Ascending aorta (tissue), 2 donors: ENCODE measurements at regions not wholly inside any gene's neighbourhood (a gene's known extent, or its start where the extent isn't known, plus 50 kb on each side); places are given as distances from the start of the nearest gene placed in this dataset.

Experiments
- DNase-seq, 2 donors: peaks; one replicate each; pipeline ENCODE4 v3.0.0-alpha.2; 2019; ENCODE audit warnings: low spot score in 2 of 2
- H3K27ac ChIP-seq, 2 donors: fragments of 200-600 bp; sonication (generic); one replicate each; pipeline ENCODE4 v1.5.1; 2016 to 2017; ENCODE audit warnings: mild to moderate bottlenecking in 1 of 2
- H3K27me3 ChIP-seq: fragments of 200-600 bp; sonication (generic); one replicate; pipeline ENCODE4 v1.5.1; 2017
- H3K36me3 ChIP-seq, 2 donors: fragments of 200-600 bp; sonication (generic); one replicate each; pipeline ENCODE4 v1.5.1; 2016
- H3K4me1 ChIP-seq, 2 donors: fragments of 200-600 bp; sonication (generic); one replicate each; pipeline ENCODE4 v1.5.1; 2016 to 2017; ENCODE audit warnings: mild to moderate bottlenecking in 1 of 2
- H3K4me3 ChIP-seq, 2 donors: fragments of 200-600 bp; sonication (generic); one replicate each; pipeline ENCODE4 v1.5.1; 2016 to 2017; ENCODE audit warnings: mild to moderate bottlenecking in 1 of 2
- H3K9me3 ChIP-seq, 2 donors: fragments of 200-600 bp; sonication (generic); one replicate each; pipeline ENCODE4 v1.5.1; 2016
- CTCF ChIP-seq, 3 experiments: fragments of 200-600 bp in 2 of 3; fragments of 450-650 bp in 1 of 3; sonication (generic) in 2 of 3; IDR thresholded peaks; one replicate each; pipeline ENCODE4 v1.5.1; 2016 to 2019; ENCODE audit warnings: antibody characterized with exemption in 3 of 3, mild to moderate bottlenecking in 1 of 3, moderate library complexity in 1 of 3
- intact Hi-C: fragments of 100-400 bp; cut with DNase I; formaldehyde crosslinking; loops from one replicate; pipeline ENCODE4 v1.15.1; 2023

- intact Hi-C loops, result no loop called here
- TF ChIP-seq CTCF (IDR thresholded peaks at IDR 0.05), result no peak
- no peaks in the 10 kb centered on the region for H3K27me3 ChIP-seq
- H3K4me1 ChIP-seq, result no peaks in the 10 kb centered on the region
- no peak overlapping the region for H3K4me3 ChIP-seq
- DNase-seq, result no peak
- no peak overlapping the region for H3K27ac ChIP-seq
- H3K36me3 ChIP-seq, result no peaks in the 10 kb centered on the region
- H3K9me3 ChIP-seq, result peaks cover 0 to 5% of the 10 kb centered on the region in 2 donors
Observed at GRCh38 chr1:83015163-83015562, 983.8 kb downstream of the TTLL7 start.

- Histone ChIP-seq H3K9me3 (no peaks in the 10 kb centered on the region), H3K4me3 (no peak overlapping the region), H3K27me3 (no peaks in the 10 kb centered on the region), H3K4me1 (no peaks in the 10 kb centered on the region), H3K36me3 (no peaks in the 10 kb centered on the region), H3K27ac (no peak overlapping the region)
- no peak for DNase-seq
- intact Hi-C loops, result no loop called here
- TF ChIP-seq CTCF (IDR thresholded peaks at IDR 0.05), result no peak
Observed at GRCh38 chr1:83012950-83013349, 986.0 kb downstream of the TTLL7 start.

GRCh38 chr1:83011265-83011664 lies 987.7 kb downstream of the TTLL7 start:
- Histone ChIP-seq H3K4me1 (no peaks in the 10 kb centered on the region), H3K27ac (no peak overlapping the region), H3K4me3 (no peak overlapping the region), H3K27me3 (no peaks in the 10 kb centered on the region), H3K9me3 (no peaks in the 10 kb centered on the region), H3K36me3 (no peaks in the 10 kb centered on the region)
- no peak for TF ChIP-seq CTCF (IDR thresholded peaks at IDR 0.05)
- intact Hi-C loops, result no loop called here
- no peak for DNase-seq

GRCh38 chr1:83006271-83006670 lies 992.7 kb downstream of the TTLL7 start:
- no peak for TF ChIP-seq CTCF (IDR thresholded peaks at IDR 0.05)
- H3K27me3 ChIP-seq, result no peaks in the 10 kb centered on the region
- no peak for DNase-seq
- H3K27ac ChIP-seq, result no peak overlapping the region
- no peak overlapping the region for H3K4me3 ChIP-seq
- H3K4me1 ChIP-seq, result no peaks in the 10 kb centered on the region
- no peaks in the 10 kb centered on the region for H3K9me3 ChIP-seq
- intact Hi-C loops, result no loop called here
- no peaks in the 10 kb centered on the region for H3K36me3 ChIP-seq

GRCh38 chr1:83000286-83000685 lies 998.6 kb downstream of the TTLL7 start:
- no peak overlapping the region for H3K27ac ChIP-seq
- H3K36me3 ChIP-seq, result no peaks in the 10 kb centered on the region
- no peak for TF ChIP-seq CTCF (IDR thresholded peaks at IDR 0.05)
- no peak overlapping the region for H3K4me3 ChIP-seq
- H3K27me3 ChIP-seq, result no peaks in the 10 kb centered on the region
- intact Hi-C loops, result no loop called here
- no peak for DNase-seq
- H3K4me1 ChIP-seq, result no peaks in the 10 kb centered on the region
- no peaks in the 10 kb centered on the region for H3K9me3 ChIP-seq

GRCh38 chr1:82995951-82996350 lies 1003.0 kb downstream of the TTLL7 start:
- no peaks in the 10 kb centered on the region for H3K36me3 ChIP-seq
- no peak for TF ChIP-seq CTCF (IDR thresholded peaks at IDR 0.05)
- H3K27ac ChIP-seq, result no peak overlapping the region

More at GRCh38 chr1:82995951-82996350, 1003.0 kb downstream of the TTLL7 start:
- Histone ChIP-seq H3K4me1 (peaks cover 0 to 3% of the 10 kb centered on the region in 2 donors), H3K27me3 (no peaks in the 10 kb centered on the region), H3K4me3 (no peak overlapping the region), H3K9me3 (no peaks in the 10 kb centered on the region)
- DNase-seq, result no peak
- intact Hi-C loops, result no loop called here
